ENCODE measurements at regions not wholly inside any gene's neighbourhood (a gene's known extent, or its start where the extent isn't known, plus 50 kb on each side); places are given as distances from the start of the nearest gene placed in this dataset.

- no peak for DNase-seq
Observed at GRCh38 chr11:70918242-70918641, 334.1 kb downstream of the SHANK2 start.

GRCh38 chr11:70921804-70922203, 330.6 kb downstream of the SHANK2 start:
- no peak for DNase-seq

GRCh38 chr11:70924108-70924507, 328.3 kb downstream of the SHANK2 start:
- no peak for DNase-seq

- DNase-seq = no peak
Observed at GRCh38 chr11:70925238-70925637, 327.1 kb downstream of the SHANK2 start.

GRCh38 chr11:70926543-70927201, 325.7 kb downstream of the SHANK2 start:
- DNase-seq = no peak

- no peak for DNase-seq
Observed at GRCh38 chr11:70928854-70929598, 323.4 kb downstream of the SHANK2 start.

- DNase-seq = no peak
Observed at GRCh38 chr11:70930215-70930614, 322.2 kb downstream of the SHANK2 start.

GRCh38 chr11:70931430-70931829, 320.9 kb downstream of the SHANK2 start:
- no peak for DNase-seq

- DNase-seq = no peak
Observed at GRCh38 chr11:70933981-70934583, 318.3 kb downstream of the SHANK2 start.

- DNase-seq = no peak
Observed at GRCh38 chr11:70935006-70935768, 317.2 kb downstream of the SHANK2 start.

- DNase-seq = no peak
Observed at GRCh38 chr11:70942593-70942992, 309.8 kb downstream of the SHANK2 start.

- DNase-seq = no peak
Observed at GRCh38 chr11:70944141-70944540, 308.2 kb downstream of the SHANK2 start.

- DNase-seq = no peak
Observed at GRCh38 chr11:70944636-70945035, 307.7 kb downstream of the SHANK2 start.

GRCh38 chr11:70948398-70948797, 304.0 kb downstream of the SHANK2 start:
- no peak for DNase-seq

- no peak for DNase-seq
Observed at GRCh38 chr11:70948855-70949531, 303.4 kb downstream of the SHANK2 start.

- DNase-seq = no peak
Observed at GRCh38 chr11:70951139-70951804, 301.1 kb downstream of the SHANK2 start.

- DNase-seq = no peak
Observed at GRCh38 chr11:70952191-70952590, 300.2 kb downstream of the SHANK2 start.

GRCh38 chr11:70953720-70954119, 298.7 kb downstream of the SHANK2 start:
- no peak for DNase-seq

- no peak for DNase-seq
Observed at GRCh38 chr11:70954471-70954870, 297.9 kb downstream of the SHANK2 start.
